Cardiac fibroblast (primary cell): ENCODE measurements at regions not wholly inside any gene's neighbourhood (a gene's known extent, or its start where the extent isn't known, plus 50 kb on each side); places are given as distances from the start of the nearest gene placed in this dataset.

ENCODE experiments used
- DNase-seq, 2 donors: peaks; one replicate each; pipeline versions ENCODE4 v3.0.0 to v3.0.0-alpha.2; 2010; ENCODE audit warnings: low read depth in 2 of 2
- H3K4me3 ChIP-seq, 2 donors: replicated peaks in 1 of 2; 1 replicate in 1 of 2; 2 replicates in 1 of 2; pipeline ENCODE4 v1.5.1; 2011; ENCODE audit warnings: low read depth in 2 of 2, low read length in 2 of 2, mild to moderate bottlenecking in 2 of 2, moderate library complexity in 1 of 2
- CTCF ChIP-seq: IDR thresholded peaks from one replicate; pipeline ENCODE4 v1.5.1; 2011; ENCODE audit warnings: low read depth, mild to moderate bottlenecking, low read length, inconsistent platforms

GRCh38 chr11:87465716-87466115, 428.0 kb downstream of the TMEM135 start:
- no peak for TF ChIP-seq CTCF
- no peak for DNase-seq
- H3K4me3 ChIP-seq = no peak overlapping the region

- TF ChIP-seq CTCF = peak; percentile 6
- peak in 1 of 2 donors; percentile 39 for DNase-seq
Measured at GRCh38 chr11:87463486-87464102, 425.9 kb downstream of the TMEM135 start.

GRCh38 chr11:87462171-87462570, 424.4 kb downstream of the TMEM135 start:
- TF ChIP-seq CTCF = no peak
- DNase-seq = no peak
- H3K4me3 ChIP-seq = no peak overlapping the region

More at GRCh38 chr11:87463486-87464102, 425.9 kb downstream of the TMEM135 start:
- no peak overlapping the region for H3K4me3 ChIP-seq

- no peak for DNase-seq
- no peak overlapping the region for H3K4me3 ChIP-seq
- TF ChIP-seq CTCF = no peak
Measured at GRCh38 chr11:87460842-87461637, 423.3 kb downstream of the TMEM135 start.

GRCh38 chr11:87460279-87460678, 422.5 kb downstream of the TMEM135 start:
- no peak for TF ChIP-seq CTCF
- H3K4me3 ChIP-seq = no peak overlapping the region
- no peak for DNase-seq

- no peak for DNase-seq
- TF ChIP-seq CTCF = no peak
- no peak overlapping the region for H3K4me3 ChIP-seq
Measured at GRCh38 chr11:87459351-87459750, 421.6 kb downstream of the TMEM135 start.
